SH-SY5Y (cell line): ENCODE measurements at regions not wholly inside any gene's neighbourhood (a gene's known extent, or its start where the extent isn't known, plus 50 kb on each side); places are given as distances from the start of the nearest gene placed in this dataset.

ENCODE experiments used
- GATA2 ChIP-seq: IDR thresholded peaks from 2 replicates; pipeline ENCODE4 v1.6.1; 2011; ENCODE audit warnings: mild to moderate bottlenecking, low read depth, low read length
- GATA3 ChIP-seq: IDR thresholded peaks from 2 replicates; pipeline ENCODE4 v1.6.1; 2011; ENCODE audit warnings: low read depth, mild to moderate bottlenecking, low read length, moderate library complexity

- TF ChIP-seq GATA3 (no peak), GATA2 (no peak)
These were observed 68.6 kb upstream of the FAM174B start for GRCh38 chr15:92724144-92724543.
